ENCODE measurements at regions not wholly inside any gene's neighbourhood (a gene's known extent, or its start where the extent isn't known, plus 50 kb on each side); places are given as distances from the start of the nearest gene placed in this dataset.

DNA sequence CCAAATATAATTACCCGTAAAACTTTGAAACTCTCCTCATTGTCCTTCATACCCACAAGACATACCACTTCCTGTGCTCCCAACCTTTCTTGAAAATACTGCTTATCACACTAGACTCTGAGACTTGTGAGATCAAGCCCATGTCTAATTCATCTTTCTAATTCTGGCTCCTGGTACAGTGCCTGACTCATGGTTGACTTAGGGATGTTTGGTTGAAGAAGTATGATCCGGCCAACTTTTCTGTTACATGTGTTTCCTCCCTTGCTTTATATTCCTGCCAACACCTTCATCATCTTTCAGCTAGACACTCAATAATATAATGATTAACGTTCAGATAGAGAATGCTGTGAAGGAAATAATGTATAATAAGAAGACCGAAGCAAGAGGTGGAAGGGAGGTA, 58.2 kb downstream of the MEX3B start:
- no peak for TF ChIP-seq EP300 (IDR thresholded peaks at IDR 0.05; ENCODE audit: low read depth)
- no peak for TF ChIP-seq POLR2A (IDR thresholded peaks at IDR 0.05)
- no peak for TF ChIP-seq POLR2AphosphoS5 (IDR thresholded peaks at IDR 0.05)
- TF ChIP-seq, protein P1, sequence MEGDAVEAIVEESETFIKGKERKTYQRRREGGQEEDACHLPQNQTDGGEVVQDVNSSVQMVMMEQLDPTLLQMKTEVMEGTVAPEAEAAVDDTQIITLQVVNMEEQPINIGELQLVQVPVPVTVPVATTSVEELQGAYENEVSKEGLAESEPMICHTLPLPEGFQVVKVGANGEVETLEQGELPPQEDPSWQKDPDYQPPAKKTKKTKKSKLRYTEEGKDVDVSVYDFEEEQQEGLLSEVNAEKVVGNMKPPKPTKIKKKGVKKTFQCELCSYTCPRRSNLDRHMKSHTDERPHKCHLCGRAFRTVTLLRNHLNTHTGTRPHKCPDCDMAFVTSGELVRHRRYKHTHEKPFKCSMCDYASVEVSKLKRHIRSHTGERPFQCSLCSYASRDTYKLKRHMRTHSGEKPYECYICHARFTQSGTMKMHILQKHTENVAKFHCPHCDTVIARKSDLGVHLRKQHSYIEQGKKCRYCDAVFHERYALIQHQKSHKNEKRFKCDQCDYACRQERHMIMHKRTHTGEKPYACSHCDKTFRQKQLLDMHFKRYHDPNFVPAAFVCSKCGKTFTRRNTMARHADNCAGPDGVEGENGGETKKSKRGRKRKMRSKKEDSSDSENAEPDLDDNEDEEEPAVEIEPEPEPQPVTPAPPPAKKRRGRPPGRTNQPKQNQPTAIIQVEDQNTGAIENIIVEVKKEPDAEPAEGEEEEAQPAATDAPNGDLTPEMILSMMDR (IDR thresholded peaks at IDR 0.05): no peak
- Histone ChIP-seq H3K27ac (no peak overlapping the region), H3K4me3 (no peak overlapping the region), H3K27me3 (no peaks in the 10 kb centered on the region), H3K9me3 (peaks cover 2 to 4% of the 10 kb centered on the region in 2 donors), H3K36me3 (no peaks in the 10 kb centered on the region), H3K4me1 (no peaks in the 10 kb centered on the region)
- intact Hi-C loops (cut with DNase I; ENCODE audit: low total_unique reads) (no loop called here), in situ Hi-C loops (cut with MboI; ENCODE audit: low pct_ligation_motif_present in 1 of 4, low pct_unique_long_range_greater_than_20kb in 1 of 4, low sequenced_read_pairs in 3 of 4) (no loop called here)
- DNase-seq: no peak
- WGBS, 2 donors (ENCODE audit: low coverage in 1 of 2): 85 to 90% methylated on average over 4 of the region's 4 CpGs

DNA sequence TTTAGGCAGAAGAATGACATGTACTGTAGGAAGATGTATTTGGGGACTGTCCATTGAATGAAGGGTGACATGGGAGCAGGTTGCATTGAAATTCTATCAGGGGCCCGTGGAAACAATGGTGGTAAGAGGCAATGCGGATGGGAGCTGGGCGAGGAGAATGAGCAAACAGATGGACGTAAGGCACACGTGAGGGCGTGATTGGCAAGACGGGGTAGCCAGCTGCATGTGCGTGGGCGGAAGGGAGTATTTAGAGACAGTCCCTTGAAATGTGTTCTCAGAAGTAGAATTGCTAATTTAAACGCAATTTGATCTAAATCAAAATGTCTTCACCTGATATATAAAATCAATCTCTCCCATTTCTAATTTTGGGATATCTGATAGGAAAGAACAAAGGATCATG, 62.3 kb downstream of the MEX3B start:
- H3K4me3 ChIP-seq: no peak overlapping the region
- no peak for TF ChIP-seq POLR2A (IDR thresholded peaks at IDR 0.05)
- no peak for TF ChIP-seq POLR2AphosphoS5 (IDR thresholded peaks at IDR 0.05)
- TF ChIP-seq EP300 (IDR thresholded peaks at IDR 0.05; ENCODE audit: low read depth): no peak
- TF ChIP-seq, protein P1 (IDR thresholded peaks at IDR 0.05): no peak
- DNase-seq: no peak
- H3K27me3 ChIP-seq: no peaks in the 10 kb centered on the region
- 89 to 92% methylated on average over 10 of the region's 10 CpGs for WGBS, 2 donors (ENCODE audit: low coverage in 1 of 2)
- intact Hi-C loops (cut with DNase I; ENCODE audit: low total_unique reads): no loop called here
- H3K4me1 ChIP-seq: no peaks in the 10 kb centered on the region
- no peak overlapping the region for H3K27ac ChIP-seq
- no peaks in the 10 kb centered on the region for H3K9me3 ChIP-seq
- in situ Hi-C loops (cut with MboI; ENCODE audit: low pct_ligation_motif_present in 1 of 4, low pct_unique_long_range_greater_than_20kb in 1 of 4, low sequenced_read_pairs in 3 of 4): no loop called here
- H3K36me3 ChIP-seq: no peaks in the 10 kb centered on the region

DNA sequence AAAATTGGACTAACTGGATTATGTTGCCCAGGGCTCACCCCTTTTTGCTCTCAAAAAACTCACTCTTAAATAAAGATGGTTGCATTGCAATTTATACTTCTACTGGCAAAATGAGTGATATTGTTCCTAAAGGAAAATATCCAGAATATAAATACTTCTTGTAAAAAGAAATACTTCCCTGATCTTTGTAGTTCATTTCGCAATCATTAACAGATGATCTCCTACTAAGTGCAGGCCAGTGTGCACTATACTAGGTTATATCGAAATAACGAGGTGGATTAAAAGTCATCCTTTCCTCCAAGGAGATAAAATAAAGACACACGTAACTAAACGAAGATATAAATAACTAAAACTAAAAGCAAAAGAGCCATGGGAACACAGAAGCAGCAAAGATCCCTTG, 63.0 kb downstream of the MEX3B start:
- Histone ChIP-seq H3K4me1 (no peaks in the 10 kb centered on the region), H3K4me3 (no peak overlapping the region), H3K9me3 (peaks cover 1 to 6% of the 10 kb centered on the region in 2 donors), H3K27me3 (no peaks in the 10 kb centered on the region), H3K27ac (no peak overlapping the region), H3K36me3 (no peaks in the 10 kb centered on the region)
- in situ Hi-C loops (cut with MboI; ENCODE audit: low pct_ligation_motif_present in 1 of 4, low pct_unique_long_range_greater_than_20kb in 1 of 4, low sequenced_read_pairs in 3 of 4): no loop called here
- DNase-seq: no peak
- intact Hi-C loops (cut with DNase I; ENCODE audit: low total_unique reads): no loop called here
- WGBS, 2 donors (ENCODE audit: low coverage in 1 of 2): 89 to 95% methylated on average over 5 of the region's 5 CpGs
- no peak for TF ChIP-seq POLR2AphosphoS5 (IDR thresholded peaks at IDR 0.05)
- TF ChIP-seq, protein P1 (IDR thresholded peaks at IDR 0.05): no peak
- TF ChIP-seq POLR2A (IDR thresholded peaks at IDR 0.05): no peak
- TF ChIP-seq EP300 (IDR thresholded peaks at IDR 0.05; ENCODE audit: low read depth): no peak

DNA sequence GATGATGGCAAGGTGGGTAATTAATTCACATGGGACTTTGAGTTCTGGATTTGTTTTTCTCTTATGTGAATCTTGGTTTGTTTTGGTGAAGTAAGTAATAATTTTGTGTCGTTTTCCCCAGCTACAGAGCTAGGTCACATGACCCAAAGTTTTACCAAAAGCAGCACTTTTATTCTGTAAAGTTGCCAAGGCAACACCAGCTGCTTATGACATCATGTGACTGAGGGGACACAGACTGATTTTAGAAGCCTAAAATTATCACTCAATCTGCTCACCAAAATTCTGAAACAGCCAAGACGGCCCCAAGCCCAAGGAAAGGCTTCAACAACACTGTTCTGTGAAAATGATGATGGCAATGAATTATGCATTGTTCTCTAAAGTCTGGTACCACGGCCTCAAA, 63.9 kb downstream of the MEX3B start:
- WGBS, 2 donors (ENCODE audit: low coverage in 1 of 2): 13 to 28% methylated on average over 1 to 3 of the region's 3 CpGs
- Histone ChIP-seq H3K36me3 (no peaks in the 10 kb centered on the region), H3K27me3 (no peaks in the 10 kb centered on the region), H3K9me3 (peaks cover 8 to 11% of the 10 kb centered on the region in 2 donors), H3K27ac (no peak overlapping the region), H3K4me1 (no peaks in the 10 kb centered on the region), H3K4me3 (no peak overlapping the region)
- intact Hi-C loops (cut with DNase I; ENCODE audit: low total_unique reads) (no loop called here), in situ Hi-C loops (cut with MboI; ENCODE audit: low pct_ligation_motif_present in 1 of 4, low pct_unique_long_range_greater_than_20kb in 1 of 4, low sequenced_read_pairs in 3 of 4) (no loop called here)
- TF ChIP-seq EP300 (IDR thresholded peaks at IDR 0.05; ENCODE audit: low read depth): no peak
- TF ChIP-seq POLR2AphosphoS5 (IDR thresholded peaks at IDR 0.05): no peak
- no peak for TF ChIP-seq POLR2A (IDR thresholded peaks at IDR 0.05)
- TF ChIP-seq, protein P1 (IDR thresholded peaks at IDR 0.05): no peak
- no peak for DNase-seq

All from transverse colon (tissue), 4 donors.